OCI-LY3 (cell line): ENCODE measurements at regions not wholly inside any gene's neighbourhood (a gene's known extent, or its start where the extent isn't known, plus 50 kb on each side); places are given as distances from the start of the nearest gene placed in this dataset.

Source experiments
- EZH2phosphoT487 ChIP-seq: fragments of 200-600 bp; shearing (Covaris generic); IDR thresholded peaks from 2 replicates; pipeline ENCODE4 v1.6.1; 2018; ENCODE audit warnings: antibody characterized with exemption, mixed run types, low read depth
- TF ChIP-seq, protein P1 (sequence below): fragments of 200-600, 300-600 bp; sonication (generic); IDR thresholded peaks from 2 replicates; pipeline ENCODE4 v1.5.1; 2014; ENCODE audit warnings: antibody characterized with exemption, low read length, low read depth

DNA sequence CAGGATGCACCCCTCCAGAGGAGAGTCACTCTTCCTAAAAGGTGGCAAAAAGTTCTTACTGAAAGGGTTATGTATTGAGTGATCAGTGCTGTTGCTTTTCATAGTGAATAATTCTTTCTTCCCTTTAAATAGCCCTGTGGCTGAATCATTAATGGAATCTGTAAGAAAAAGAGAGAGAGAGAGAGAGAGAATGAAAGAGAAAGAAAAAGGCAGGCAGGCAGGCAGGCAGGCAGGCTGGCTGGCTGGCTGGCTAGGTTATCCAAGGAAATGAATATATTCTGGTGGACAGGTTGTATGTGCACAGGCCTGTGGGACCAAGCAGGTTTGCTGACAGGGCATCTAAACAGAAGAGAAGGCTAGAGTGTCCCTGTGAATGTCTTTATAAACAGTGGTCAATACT is 100.5 kb downstream of the DLEU7 start:
- TF ChIP-seq, protein P1, sequence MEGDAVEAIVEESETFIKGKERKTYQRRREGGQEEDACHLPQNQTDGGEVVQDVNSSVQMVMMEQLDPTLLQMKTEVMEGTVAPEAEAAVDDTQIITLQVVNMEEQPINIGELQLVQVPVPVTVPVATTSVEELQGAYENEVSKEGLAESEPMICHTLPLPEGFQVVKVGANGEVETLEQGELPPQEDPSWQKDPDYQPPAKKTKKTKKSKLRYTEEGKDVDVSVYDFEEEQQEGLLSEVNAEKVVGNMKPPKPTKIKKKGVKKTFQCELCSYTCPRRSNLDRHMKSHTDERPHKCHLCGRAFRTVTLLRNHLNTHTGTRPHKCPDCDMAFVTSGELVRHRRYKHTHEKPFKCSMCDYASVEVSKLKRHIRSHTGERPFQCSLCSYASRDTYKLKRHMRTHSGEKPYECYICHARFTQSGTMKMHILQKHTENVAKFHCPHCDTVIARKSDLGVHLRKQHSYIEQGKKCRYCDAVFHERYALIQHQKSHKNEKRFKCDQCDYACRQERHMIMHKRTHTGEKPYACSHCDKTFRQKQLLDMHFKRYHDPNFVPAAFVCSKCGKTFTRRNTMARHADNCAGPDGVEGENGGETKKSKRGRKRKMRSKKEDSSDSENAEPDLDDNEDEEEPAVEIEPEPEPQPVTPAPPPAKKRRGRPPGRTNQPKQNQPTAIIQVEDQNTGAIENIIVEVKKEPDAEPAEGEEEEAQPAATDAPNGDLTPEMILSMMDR, result no peak
- TF ChIP-seq EZH2phosphoT487, result no peak
